A673 (cell line): ENCODE measurements at regions not wholly inside any gene's neighbourhood (a gene's known extent, or its start where the extent isn't known, plus 50 kb on each side); places are given as distances from the start of the nearest gene placed in this dataset.

Experiments
- CTCF ChIP-seq: fragments of 300-800, 200-600 bp; sonication (generic); conservative IDR thresholded peaks from 2 replicates; pipeline ENCODE4 v1.5.1; 2017; ENCODE audit warnings: low read depth, mild to moderate bottlenecking, antibody characterized with exemption, low read length, moderate library complexity, mixed read lengths
- EZH2 ChIP-seq: fragments of 200-600 bp; sonication (generic); IDR thresholded peaks from 2 replicates; pipeline ENCODE4 v1.6.1; 2017; ENCODE audit warnings: borderline replicate concordance, low read depth, mild to moderate bottlenecking, mixed read lengths, antibody characterized with exemption, low read length; ENCODE audit not compliant: poor library complexity, severe bottlenecking

- no peak for TF ChIP-seq CTCF
- TF ChIP-seq EZH2: no peak
These were observed 203.1 kb upstream of the CNR1 start for GRCh38 chr6:88369262-88369661.
